ENCODE measurements at regions not wholly inside any gene's neighbourhood (a gene's known extent, or its start where the extent isn't known, plus 50 kb on each side); places are given as distances from the start of the nearest gene placed in this dataset.
A peak's percentile ranks its signal among the peaks of the same experiment; 100 is the strongest.

DNA sequence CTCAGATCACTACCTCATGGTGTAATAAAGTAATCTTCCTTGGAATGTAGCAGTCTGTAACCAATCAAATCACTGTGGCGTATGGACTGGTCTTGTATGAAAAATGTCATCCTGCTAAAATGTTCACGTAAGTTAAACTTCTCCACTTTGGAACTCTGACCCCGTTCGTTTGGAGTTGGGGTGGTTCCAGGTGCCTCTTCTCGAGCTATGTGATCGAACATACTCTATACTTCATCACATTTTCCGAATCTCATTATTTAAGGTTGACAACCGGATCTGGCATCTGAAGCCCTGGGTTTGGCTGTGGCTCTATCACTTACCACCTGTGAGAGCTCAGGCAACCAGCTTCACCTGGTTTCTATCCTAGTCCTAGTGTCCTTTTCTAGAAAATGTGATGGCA is 148.0 kb upstream of the MYCN start:
- H3K9me3 Mint-ChIP-seq, result peaks cover 2 to 4% of the 10 kb centered on the region in 2 donors
- no peak for DNase-seq
- H3K27me3 Mint-ChIP-seq, result peaks cover 6 to 7% of the 10 kb centered on the region in 2 donors
- H3K4me1 Mint-ChIP-seq, result no peaks in the 10 kb centered on the region
- H3K4me3 Mint-ChIP-seq, result no peak overlapping the region
- ATAC-seq (replicated peaks), result no peak
- H3K36me3 Mint-ChIP-seq, result no peaks in the 10 kb centered on the region
- no peak overlapping the region for H3K27ac Mint-ChIP-seq

DNA sequence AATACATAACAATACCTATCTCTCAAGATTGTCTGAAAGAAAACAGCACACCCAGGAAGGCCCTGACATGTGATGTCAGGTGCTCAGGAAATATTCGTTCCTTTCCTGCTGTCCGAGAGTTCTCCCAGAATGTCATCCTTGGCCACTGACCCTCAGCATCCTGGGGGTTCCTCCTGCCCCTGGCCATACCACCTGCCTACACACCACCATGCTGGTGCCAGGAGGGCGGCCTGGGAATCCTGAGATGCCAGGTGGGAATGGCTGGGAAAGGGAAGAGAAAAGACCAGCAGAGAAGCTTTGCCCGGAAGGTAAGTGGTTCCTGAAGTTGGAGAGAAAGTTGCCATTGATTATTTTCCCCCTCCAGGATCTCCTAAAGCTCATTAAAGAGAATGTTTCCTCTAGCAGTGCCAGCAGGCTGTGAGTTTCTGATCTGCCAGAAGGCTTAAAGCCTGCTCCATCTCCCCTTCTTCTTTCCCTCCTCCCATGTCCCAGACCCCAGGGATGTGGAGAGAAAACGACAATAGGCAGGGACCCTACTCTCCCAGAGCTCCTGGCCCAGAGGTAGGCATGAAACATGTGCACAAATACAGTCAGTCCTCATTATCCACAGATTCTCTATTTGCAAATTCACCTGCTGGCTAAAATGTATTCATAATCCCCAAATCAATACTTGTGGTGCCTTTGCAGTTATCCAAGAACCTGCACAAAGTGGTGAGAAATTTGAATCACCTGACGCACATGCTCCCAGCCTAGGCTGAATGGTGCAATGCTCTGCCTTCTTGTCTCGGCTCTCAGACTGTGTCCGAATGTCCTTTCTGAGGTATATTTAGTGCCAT is 147.1 kb upstream of the MYCN start:
- Mint-ChIP-seq H3K4me1 (no peaks in the 10 kb centered on the region), H3K9me3 (no peaks in the 10 kb centered on the region), H3K4me3 (no peak overlapping the region), H3K27ac (no peak overlapping the region), H3K27me3 (peaks cover 3 to 11% of the 10 kb centered on the region in 2 donors), H3K36me3 (peaks cover 0 to 1% of the 10 kb centered on the region in 2 donors)
- ATAC-seq (replicated peaks) (no peak), DNase-seq (no peak)

DNA sequence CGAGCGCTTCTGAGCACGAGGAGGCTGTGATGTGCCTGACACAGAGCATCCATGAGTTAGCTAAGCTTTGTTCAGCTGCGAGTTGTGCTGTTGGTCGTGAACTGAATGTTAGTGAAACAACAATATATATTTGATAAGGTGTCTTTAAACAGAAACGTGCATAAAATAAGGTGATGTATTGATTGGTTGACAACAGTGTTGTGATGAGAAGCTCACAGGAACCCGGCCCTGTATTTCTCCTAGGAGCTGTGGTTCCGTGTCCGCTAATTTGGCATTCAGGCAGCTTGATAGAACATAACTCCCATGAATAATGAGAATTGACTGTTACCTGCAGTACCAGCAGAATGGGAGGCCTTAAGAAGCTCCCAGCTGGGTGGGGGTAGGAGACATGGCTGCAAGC is 146.4 kb upstream of the MYCN start:
- Mint-ChIP-seq H3K27me3 (peaks cover 3 to 11% of the 10 kb centered on the region in 2 donors), H3K27ac (no peak overlapping the region), H3K4me1 (no peaks in the 10 kb centered on the region), H3K36me3 (peaks cover 0 to 1% of the 10 kb centered on the region in 2 donors), H3K9me3 (no peaks in the 10 kb centered on the region), H3K4me3 (no peak overlapping the region)
- DNase-seq, result no peak
- no peak for ATAC-seq (replicated peaks)

DNA sequence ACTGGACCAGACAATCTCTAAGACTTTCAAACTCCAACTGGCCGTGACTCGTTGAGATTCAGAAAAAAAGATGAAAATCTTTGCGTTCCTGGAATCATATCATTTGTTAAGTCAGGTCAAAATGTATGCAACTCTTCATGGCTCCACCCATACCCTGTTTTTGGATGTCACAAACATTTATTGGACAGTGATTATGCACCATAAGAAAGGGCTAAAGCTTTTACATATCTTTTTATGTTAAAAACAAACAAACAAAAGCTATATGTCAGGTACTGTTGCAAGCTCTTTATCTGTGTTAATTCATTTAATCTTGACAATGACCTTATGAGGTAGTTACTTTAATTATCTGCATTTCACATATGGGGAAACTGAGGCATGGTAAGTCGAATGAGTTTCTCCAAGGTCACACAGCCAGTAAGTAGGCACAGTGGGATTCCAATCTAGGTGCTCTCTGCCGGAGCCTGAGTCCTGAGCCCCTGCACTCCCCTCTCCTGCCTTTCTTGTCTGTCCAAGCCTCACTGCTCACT is 145.7 kb upstream of the MYCN start:
- DNase-seq (no peak), ATAC-seq (replicated peaks) (no peak)
- peaks cover 3 to 11% of the 10 kb centered on the region in 2 donors for H3K27me3 Mint-ChIP-seq
- H3K4me1 Mint-ChIP-seq, result no peaks in the 10 kb centered on the region
- no peak overlapping the region for H3K4me3 Mint-ChIP-seq
- H3K36me3 Mint-ChIP-seq, result peaks cover 0 to 1% of the 10 kb centered on the region in 2 donors
- H3K9me3 Mint-ChIP-seq, result no peaks in the 10 kb centered on the region
- H3K27ac Mint-ChIP-seq, result no peak overlapping the region

DNA sequence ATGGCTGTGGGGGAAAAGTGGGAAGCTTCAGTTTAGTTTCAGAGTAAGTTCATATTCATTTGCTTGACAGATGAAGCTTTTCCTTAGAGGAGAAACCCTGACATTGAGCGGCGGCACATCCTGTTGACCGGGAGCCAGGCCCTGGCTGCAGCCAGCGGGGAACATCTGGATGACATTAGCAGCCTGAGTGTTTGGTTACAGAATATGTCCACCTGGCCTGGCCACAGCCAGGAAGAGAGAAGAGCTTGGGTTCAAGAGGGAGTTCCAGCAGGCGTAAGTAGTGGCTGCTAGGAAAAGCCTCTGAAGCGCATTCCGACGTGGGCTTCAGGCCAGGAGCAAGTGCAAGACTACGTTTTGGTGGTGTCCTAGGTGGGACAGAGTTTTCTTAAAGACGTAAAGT is 144.9 kb upstream of the MYCN start:
- DNase-seq (no peak), ATAC-seq (replicated peaks) (no peak)
- no peak overlapping the region for H3K4me3 Mint-ChIP-seq
- peaks cover 0 to 1% of the 10 kb centered on the region in 2 donors for H3K36me3 Mint-ChIP-seq
- peaks cover 3 to 11% of the 10 kb centered on the region in 2 donors for H3K27me3 Mint-ChIP-seq
- H3K27ac Mint-ChIP-seq, result no peak overlapping the region
- no peaks in the 10 kb centered on the region for H3K9me3 Mint-ChIP-seq
- H3K4me1 Mint-ChIP-seq, result no peaks in the 10 kb centered on the region

DNA sequence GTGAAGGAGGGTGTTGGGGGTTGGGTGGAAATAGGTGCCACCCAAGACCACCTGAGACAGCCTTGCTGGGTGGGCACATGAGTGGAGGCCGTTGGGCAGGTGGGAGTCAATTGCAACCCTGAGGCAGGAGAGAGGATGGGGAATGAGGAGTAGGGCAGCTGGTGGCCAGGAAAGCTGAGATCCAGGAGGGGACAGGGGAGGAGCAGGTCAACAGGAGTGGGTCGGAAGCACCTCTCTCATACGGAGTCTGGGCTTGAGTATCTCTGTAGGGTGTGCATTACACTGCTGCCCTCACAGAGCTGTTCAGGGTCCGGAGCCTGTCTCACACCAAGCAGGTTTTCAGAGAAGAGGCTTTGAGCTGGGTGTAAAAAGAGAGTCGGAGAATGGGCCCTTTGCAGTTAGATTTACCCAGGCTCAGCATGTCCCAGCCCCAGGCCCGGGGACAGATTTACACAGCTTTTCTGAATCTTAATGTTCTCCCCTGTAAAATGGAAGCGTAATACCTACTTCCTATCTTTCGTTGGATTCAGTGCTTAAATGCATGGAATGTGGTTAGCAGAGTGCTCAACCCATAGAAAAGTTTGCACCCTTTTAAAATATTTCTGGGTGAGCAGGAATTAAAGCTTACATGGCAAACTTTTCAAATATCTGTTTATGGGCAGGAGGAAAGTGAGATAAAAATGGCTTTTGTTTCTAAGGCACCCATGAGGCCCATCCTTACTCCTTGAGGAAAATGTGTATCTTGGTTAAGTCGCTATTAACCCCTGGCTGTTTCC is 144.0 kb upstream of the MYCN start:
- peaks cover 3 to 11% of the 10 kb centered on the region in 2 donors for H3K27me3 Mint-ChIP-seq
- H3K36me3 Mint-ChIP-seq, result peaks cover 0 to 1% of the 10 kb centered on the region in 2 donors
- no peak for DNase-seq
- no peaks in the 10 kb centered on the region for H3K9me3 Mint-ChIP-seq
- H3K27ac Mint-ChIP-seq, result no peak overlapping the region
- H3K4me3 Mint-ChIP-seq, result no peak overlapping the region
- H3K4me1 Mint-ChIP-seq, result no peaks in the 10 kb centered on the region
- ATAC-seq (replicated peaks), result no peak

- no peak overlapping the region for H3K4me3 Mint-ChIP-seq
- no peak overlapping the region for H3K27ac Mint-ChIP-seq
- no peaks in the 10 kb centered on the region for H3K4me1 Mint-ChIP-seq
- H3K9me3 Mint-ChIP-seq, result no peaks in the 10 kb centered on the region
- DNase-seq, result no peak
- H3K36me3 Mint-ChIP-seq, result peaks cover 0 to 1% of the 10 kb centered on the region in 2 donors
- H3K27me3 Mint-ChIP-seq, result peaks cover 3 to 11% of the 10 kb centered on the region in 2 donors
- ATAC-seq (replicated peaks), result no peak
Measured at GRCh38 chr2:15797231-15797938, 143.0 kb upstream of the MYCN start.

DNA sequence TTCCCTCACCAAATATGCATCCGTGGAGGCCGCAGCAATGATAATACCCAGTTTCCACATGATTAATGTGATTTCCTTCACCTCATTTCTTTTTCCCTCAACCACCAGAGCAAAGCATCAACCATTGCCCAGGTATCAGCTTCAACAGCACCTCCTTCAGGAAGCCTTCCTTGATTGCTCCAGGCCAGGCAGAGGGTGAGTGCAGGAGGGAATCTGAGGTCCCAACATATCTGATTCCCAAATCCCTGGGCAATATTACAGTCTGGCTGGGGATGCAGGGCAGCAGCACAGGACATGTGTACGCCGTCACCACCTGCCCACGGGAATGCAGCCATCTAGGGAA is 142.4 kb upstream of the MYCN start:
- Mint-ChIP-seq H3K27me3 (peaks cover 3 to 11% of the 10 kb centered on the region in 2 donors), H3K36me3 (peaks cover 0 to 1% of the 10 kb centered on the region in 2 donors), H3K27ac (peak overlapping the region; percentile 15), H3K4me1 (no peaks in the 10 kb centered on the region), H3K9me3 (no peaks in the 10 kb centered on the region), H3K4me3 (no peak overlapping the region)
- DNase-seq (no peak), ATAC-seq (replicated peaks) (no peak)

- H3K27me3 Mint-ChIP-seq, result peaks cover 3 to 11% of the 10 kb centered on the region in 2 donors
- H3K4me3 Mint-ChIP-seq, result no peak overlapping the region
- H3K27ac Mint-ChIP-seq, result no peak overlapping the region
- ATAC-seq (replicated peaks) (no peak), DNase-seq (no peak)
- no peaks in the 10 kb centered on the region for H3K4me1 Mint-ChIP-seq
- H3K9me3 Mint-ChIP-seq, result no peaks in the 10 kb centered on the region
- H3K36me3 Mint-ChIP-seq, result peaks cover 0 to 1% of the 10 kb centered on the region in 2 donors
Measured at GRCh38 chr2:15798701-15799431, 141.5 kb upstream of the MYCN start.

GRCh38 chr2:15799432-15799827 is 140.9 kb upstream of the MYCN start:
- Mint-ChIP-seq H3K27ac (no peak overlapping the region), H3K9me3 (no peaks in the 10 kb centered on the region), H3K4me1 (no peaks in the 10 kb centered on the region), H3K4me3 (no peak overlapping the region), H3K27me3 (peaks cover 3 to 11% of the 10 kb centered on the region in 2 donors), H3K36me3 (peaks cover 0 to 1% of the 10 kb centered on the region in 2 donors)
- no peak for DNase-seq
- ATAC-seq (replicated peaks), result peak; percentile 35 to 55

DNA sequence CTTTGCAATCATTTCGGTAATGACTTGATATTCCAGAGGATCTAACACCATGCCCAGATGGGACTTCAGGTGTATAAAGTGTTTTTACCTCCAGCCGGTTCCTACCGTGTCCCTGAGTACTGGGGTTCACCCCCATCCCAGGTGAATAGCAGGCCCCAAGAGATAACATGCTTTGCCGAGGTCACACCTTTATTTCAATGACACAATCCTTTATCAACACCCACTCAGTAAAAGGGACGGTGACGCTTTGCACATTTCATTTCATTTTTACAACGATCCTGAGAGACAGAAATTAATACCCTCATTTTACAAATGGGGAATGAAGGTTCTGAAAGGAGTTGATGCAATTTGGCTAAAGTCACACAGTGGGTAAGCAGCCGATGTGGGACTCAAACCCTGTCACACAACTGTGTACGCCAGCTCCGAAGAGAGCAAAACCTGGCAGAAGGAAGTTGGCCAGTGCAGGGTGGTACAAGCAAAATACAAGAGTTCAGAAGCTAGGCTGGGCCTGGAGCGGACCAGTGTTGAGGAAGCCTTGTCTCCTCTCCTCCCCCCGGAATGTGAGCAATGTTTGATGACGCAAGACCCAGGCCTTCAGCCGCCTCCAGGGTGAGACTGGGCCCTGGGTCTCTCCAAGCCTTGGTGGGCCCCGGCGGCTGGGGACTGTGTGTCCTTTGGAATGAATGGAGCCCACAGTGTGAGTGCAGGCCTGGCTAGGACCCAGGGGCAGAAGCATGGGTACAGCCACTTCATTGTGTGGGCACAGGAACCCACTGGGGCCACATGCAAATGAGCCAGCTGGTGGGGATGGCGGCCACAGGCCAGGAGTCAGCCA is 139.6 kb upstream of the MYCN start:
- H3K36me3 Mint-ChIP-seq, result peaks cover 0 to 1% of the 10 kb centered on the region in 2 donors
- no peak for DNase-seq
- H3K4me1 Mint-ChIP-seq, result no peaks in the 10 kb centered on the region
- H3K4me3 Mint-ChIP-seq, result no peak overlapping the region
- no peaks in the 10 kb centered on the region for H3K9me3 Mint-ChIP-seq
- H3K27me3 Mint-ChIP-seq, result peaks cover 3 to 11% of the 10 kb centered on the region in 2 donors
- ATAC-seq (replicated peaks), result no peak
- H3K27ac Mint-ChIP-seq, result no peak overlapping the region

DNA sequence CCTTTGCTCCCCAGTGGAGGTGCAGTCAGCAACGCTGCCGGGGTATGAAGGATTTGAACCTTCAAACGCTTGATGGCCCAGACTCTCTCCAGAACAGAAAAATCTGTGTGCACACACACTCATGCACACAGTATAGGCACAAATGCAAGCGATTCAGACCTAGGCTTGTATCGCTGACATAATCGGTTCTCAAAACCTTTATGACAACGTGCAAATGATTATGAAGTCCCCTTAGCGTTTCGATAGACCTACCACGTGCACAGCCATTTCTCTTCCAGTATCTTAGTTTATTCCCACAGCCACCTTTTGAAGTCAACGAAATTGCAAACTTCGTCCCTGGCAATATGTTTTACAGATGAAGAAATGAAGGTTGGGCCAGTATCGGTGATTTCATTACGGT is 138.9 kb upstream of the MYCN start:
- peaks cover 0 to 5% of the 10 kb centered on the region in 2 donors for H3K27me3 Mint-ChIP-seq
- no peaks in the 10 kb centered on the region for H3K4me1 Mint-ChIP-seq

DNA sequence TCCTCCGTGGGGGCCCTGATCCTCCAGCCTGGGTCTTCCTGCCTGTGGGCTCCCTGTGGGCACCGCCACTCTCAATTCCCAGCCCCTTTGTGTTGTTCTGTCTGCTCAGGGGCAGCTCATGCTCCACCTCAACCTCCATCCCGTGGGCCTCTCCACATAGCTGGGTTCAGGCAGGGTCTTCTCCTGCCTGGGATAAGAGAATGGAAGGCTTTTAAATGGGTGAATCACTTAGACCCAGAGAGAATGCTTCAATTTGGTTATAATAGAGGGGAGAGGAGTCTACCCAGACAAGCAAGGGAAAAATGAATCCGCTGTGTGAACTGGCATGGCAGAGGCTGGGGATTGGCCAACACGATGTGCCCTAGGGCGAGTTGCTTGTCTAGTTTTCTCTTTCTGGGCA is 138.4 kb upstream of the MYCN start:
- peaks cover 0 to 1% of the 10 kb centered on the region in 2 donors for H3K36me3 Mint-ChIP-seq
- ATAC-seq (replicated peaks) (no peak), DNase-seq (no peak)
- H3K9me3 Mint-ChIP-seq, result no peaks in the 10 kb centered on the region
- H3K27me3 Mint-ChIP-seq, result peaks cover 0 to 5% of the 10 kb centered on the region in 2 donors
- no peak overlapping the region for H3K4me3 Mint-ChIP-seq
- no peak overlapping the region for H3K27ac Mint-ChIP-seq
- H3K4me1 Mint-ChIP-seq, result no peaks in the 10 kb centered on the region

More for the DNA sequence above, 138.9 kb upstream of the MYCN start:
- ATAC-seq (replicated peaks), result no peak
- Mint-ChIP-seq H3K36me3 (peaks cover 0 to 1% of the 10 kb centered on the region in 2 donors), H3K9me3 (no peaks in the 10 kb centered on the region), H3K27ac (no peak overlapping the region), H3K4me3 (no peak overlapping the region)
- no peak for DNase-seq
